Fibroblast of skin of left biceps (primary cell): ENCODE measurements at regions not wholly inside any gene's neighbourhood (a gene's known extent, or its start where the extent isn't known, plus 50 kb on each side); places are given as distances from the start of the nearest gene placed in this dataset.
"Not testable (repeated sequence)": the region's sequence is repeated elsewhere in the genome, so short reads cannot be mapped to it uniquely, and the experiment has no call there.

Experiments
- DNase-seq, 2 experiments: peaks; one replicate each; pipeline ENCODE4 v3.0.0-alpha.2; 2013; ENCODE audit warnings: low read depth in 2 of 2

- no peak for DNase-seq
These were observed 1262.0 kb upstream of the WWC1 start for GRCh38 chr5:167029488-167029887.

- no peak for DNase-seq
These were observed 1260.8 kb upstream of the WWC1 start for GRCh38 chr5:167030500-167031120.

- no peak for DNase-seq
These were observed 1254.9 kb upstream of the WWC1 start for GRCh38 chr5:167036585-167036984.

- DNase-seq, result peak; percentile 12 to 22
These were observed 1242.3 kb upstream of the WWC1 start for GRCh38 chr5:167049043-167049663.

GRCh38 chr5:167049771-167050567 lies 1241.5 kb upstream of the WWC1 start:
- no peak for DNase-seq

- no peak for DNase-seq
These were observed 1240.7 kb upstream of the WWC1 start for GRCh38 chr5:167050568-167051401.

- DNase-seq, result no peak
These were observed 1240.1 kb upstream of the WWC1 start for GRCh38 chr5:167051402-167051768.

- no peak for DNase-seq
These were observed 1238.7 kb upstream of the WWC1 start for GRCh38 chr5:167052791-167053190.

GRCh38 chr5:167057665-167058064 lies 1233.8 kb upstream of the WWC1 start:
- DNase-seq, result peak; percentile 53 to 58

- no peak for DNase-seq
These were observed 1229.8 kb upstream of the WWC1 start for GRCh38 chr5:167061695-167062094.

GRCh38 chr5:167063116-167063515 lies 1228.3 kb upstream of the WWC1 start:
- no peak for DNase-seq

- DNase-seq, result no peak
These were observed 1227.7 kb upstream of the WWC1 start for GRCh38 chr5:167063788-167064187.

GRCh38 chr5:167064198-167064776 lies 1227.2 kb upstream of the WWC1 start:
- no peak for DNase-seq

GRCh38 chr5:167065794-167066193 lies 1225.7 kb upstream of the WWC1 start:
- DNase-seq, result no peak

GRCh38 chr5:167071981-167072610 lies 1219.3 kb upstream of the WWC1 start:
- DNase-seq, result no peak

GRCh38 chr5:167081561-167081960 lies 1209.9 kb upstream of the WWC1 start:
- no peak for DNase-seq

- DNase-seq, result no peak
These were observed 1194.6 kb upstream of the WWC1 start for GRCh38 chr5:167096816-167097215.

GRCh38 chr5:167104351-167104750 lies 1187.1 kb upstream of the WWC1 start:
- no peak for DNase-seq

GRCh38 chr5:167105941-167106340 lies 1185.5 kb upstream of the WWC1 start:
- DNase-seq, result no peak

GRCh38 chr5:167107684-167108083 lies 1183.8 kb upstream of the WWC1 start:
- no peak for DNase-seq

- DNase-seq, result not testable (repeated sequence)
These were observed 1183.2 kb upstream of the WWC1 start for GRCh38 chr5:167108266-167108665.
